PC-9 (cell line): ENCODE measurements at regions not wholly inside any gene's neighbourhood (a gene's known extent, or its start where the extent isn't known, plus 50 kb on each side); places are given as distances from the start of the nearest gene placed in this dataset.

Source experiments
- CTCF ChIP-seq: fragments of 200-600 bp; sonication (generic); conservative IDR thresholded peaks from 2 replicates; pipeline ENCODE4 v1.6.1; 2017; ENCODE audit warnings: mixed run types, antibody characterized with exemption, mild to moderate bottlenecking, moderate library complexity
- EZH2 ChIP-seq: fragments of 200-600 bp; sonication (generic); IDR thresholded peaks from 2 replicates; pipeline ENCODE4 v1.8.0; 2017; ENCODE audit warnings: antibody characterized with exemption, low read depth

DNA sequence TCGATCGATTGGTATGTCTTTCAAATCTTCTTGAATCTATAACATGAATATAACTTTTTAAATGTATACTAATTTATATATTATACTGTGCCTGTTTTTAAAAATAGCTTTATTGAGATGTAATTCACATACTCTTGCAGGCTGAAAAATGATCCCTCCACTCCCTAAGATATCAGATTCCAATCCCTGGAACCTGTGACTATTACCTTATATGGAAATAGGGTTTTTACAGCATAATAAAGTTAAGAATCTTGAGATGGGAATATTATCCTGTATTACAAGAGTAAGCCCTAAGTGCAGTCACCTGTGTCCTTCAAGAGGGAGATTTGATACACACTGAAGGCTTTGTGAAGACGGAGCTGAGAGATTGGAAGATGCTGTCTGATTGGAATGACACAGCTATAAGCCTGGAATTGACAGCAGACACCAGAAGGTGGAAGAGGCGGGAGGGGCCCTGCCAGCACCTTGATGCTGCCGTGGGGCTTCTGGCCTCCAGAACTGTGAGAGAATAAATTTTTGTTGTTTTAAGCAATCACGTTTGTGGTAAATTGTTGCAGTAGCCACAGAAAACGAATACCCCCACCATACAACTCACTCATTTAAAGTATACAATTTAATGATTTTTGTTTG is 161.3 kb downstream of the RMI1 start:
- TF ChIP-seq CTCF (no peak), EZH2 (no peak)
